C4-2B (cell line): ENCODE measurements at regions not wholly inside any gene's neighbourhood (a gene's known extent, or its start where the extent isn't known, plus 50 kb on each side); places are given as distances from the start of the nearest gene placed in this dataset.

Experiments
- H3K27ac ChIP-seq: fragments of 450-650 bp; 2 replicates; pipeline ENCODE4 v1.5.1; 2017
- CTCF ChIP-seq: fragments of 450-650 bp; conservative IDR thresholded peaks from 2 replicates; pipeline ENCODE4 v1.5.1; 2017; ENCODE audit warnings: mild to moderate bottlenecking
- ZFX ChIP-seq: fragments of 450-650 bp; IDR thresholded peaks from 2 replicates; pipeline ENCODE4 v1.6.1; 2017

GRCh38 chr6:62530985-62531384, 245.0 kb upstream of the KHDRBS2 start:
- TF ChIP-seq ZFX (no peak), CTCF (no peak)
- no peak overlapping the region for H3K27ac ChIP-seq

- H3K27ac ChIP-seq, result no peak overlapping the region
- TF ChIP-seq CTCF (no peak), ZFX (no peak)
These were observed 243.0 kb upstream of the KHDRBS2 start for GRCh38 chr6:62528894-62529526.

- TF ChIP-seq CTCF, result no peak
- no peak for TF ChIP-seq ZFX
- no peak overlapping the region for H3K27ac ChIP-seq
These were observed 237.6 kb upstream of the KHDRBS2 start for GRCh38 chr6:62523630-62524029.

- no peak overlapping the region for H3K27ac ChIP-seq
- TF ChIP-seq CTCF (no peak), ZFX (no peak)
These were observed 233.5 kb upstream of the KHDRBS2 start for GRCh38 chr6:62519574-62519973.

GRCh38 chr6:62516291-62517141, 230.5 kb upstream of the KHDRBS2 start:
- no peak overlapping the region for H3K27ac ChIP-seq
- TF ChIP-seq ZFX (no peak), CTCF (no peak)

- no peak for TF ChIP-seq ZFX
- no peak for TF ChIP-seq CTCF
- H3K27ac ChIP-seq, result no peak overlapping the region
These were observed 206.3 kb upstream of the KHDRBS2 start for GRCh38 chr6:62492192-62492822.

GRCh38 chr6:62480544-62480943, 194.5 kb upstream of the KHDRBS2 start:
- no peak overlapping the region for H3K27ac ChIP-seq
- TF ChIP-seq CTCF (no peak), ZFX (no peak)
